GM18909 (cell line): ENCODE measurements at regions not wholly inside any gene's neighbourhood (a gene's known extent, or its start where the extent isn't known, plus 50 kb on each side); places are given as distances from the start of the nearest gene placed in this dataset.
"Not testable (repeated sequence)": the region's sequence is repeated elsewhere in the genome, so short reads cannot be mapped to it uniquely, and the experiment has no call there.

Experiments
- ATAC-seq: cut with Tn5 transposase; IDR thresholded peaks from one replicate; pipeline ENCODE4 v1.9.1; 2021; ENCODE audit warnings: mild to moderate bottlenecking; ENCODE audit not compliant: unreplicated experiment, poor library complexity

DNA sequence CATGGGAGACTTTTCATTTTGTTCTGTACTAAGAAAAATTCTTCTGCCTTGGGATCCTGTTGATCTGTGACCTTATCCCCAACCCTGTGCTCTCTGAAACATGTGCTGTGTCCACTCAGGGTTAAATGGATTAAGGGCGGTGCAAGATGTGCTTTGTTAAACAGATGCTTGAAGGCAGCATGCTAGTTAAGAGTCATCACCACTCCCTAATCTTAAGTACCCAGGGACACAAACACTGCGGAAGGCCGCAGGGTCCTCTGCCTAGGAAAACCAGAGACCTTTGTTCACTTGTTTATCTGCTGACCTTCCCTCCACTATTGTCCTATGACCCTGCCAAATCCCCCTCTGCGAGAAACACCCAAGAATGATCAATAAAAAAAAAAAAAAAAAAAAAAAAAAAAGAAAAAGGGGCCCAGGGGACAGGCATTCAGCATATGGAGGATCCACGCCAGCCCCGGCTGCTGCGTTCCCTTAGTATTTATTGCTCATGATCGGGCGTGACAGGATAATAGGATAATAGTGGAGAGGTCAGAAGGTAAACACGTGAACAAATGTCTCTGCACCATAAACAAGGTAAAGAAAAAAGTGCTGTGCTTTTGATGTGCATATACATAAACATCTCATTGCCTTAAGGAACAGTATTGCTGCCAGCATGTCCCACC lies 113.7 kb upstream of the ZNF92 start:
- not testable (repeated sequence) for ATAC-seq

DNA sequence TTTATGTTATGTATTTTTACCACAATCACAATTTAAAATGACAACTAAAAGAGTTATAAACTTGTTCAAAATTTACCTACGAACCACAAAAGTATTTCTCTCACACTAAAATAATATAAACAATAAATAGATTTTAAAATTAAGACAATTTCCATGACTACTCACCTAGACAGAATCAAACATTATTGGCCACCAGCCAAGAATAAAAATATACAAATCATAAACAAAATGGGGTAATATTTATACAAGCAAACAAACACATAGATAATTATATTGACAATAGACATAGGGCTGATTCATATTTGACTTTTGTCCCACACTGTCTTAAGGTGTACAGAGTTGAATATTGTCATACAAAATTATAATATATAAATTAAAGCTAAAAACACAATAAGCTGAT lies 119.6 kb upstream of the ZNF92 start:
- no peak for ATAC-seq

DNA sequence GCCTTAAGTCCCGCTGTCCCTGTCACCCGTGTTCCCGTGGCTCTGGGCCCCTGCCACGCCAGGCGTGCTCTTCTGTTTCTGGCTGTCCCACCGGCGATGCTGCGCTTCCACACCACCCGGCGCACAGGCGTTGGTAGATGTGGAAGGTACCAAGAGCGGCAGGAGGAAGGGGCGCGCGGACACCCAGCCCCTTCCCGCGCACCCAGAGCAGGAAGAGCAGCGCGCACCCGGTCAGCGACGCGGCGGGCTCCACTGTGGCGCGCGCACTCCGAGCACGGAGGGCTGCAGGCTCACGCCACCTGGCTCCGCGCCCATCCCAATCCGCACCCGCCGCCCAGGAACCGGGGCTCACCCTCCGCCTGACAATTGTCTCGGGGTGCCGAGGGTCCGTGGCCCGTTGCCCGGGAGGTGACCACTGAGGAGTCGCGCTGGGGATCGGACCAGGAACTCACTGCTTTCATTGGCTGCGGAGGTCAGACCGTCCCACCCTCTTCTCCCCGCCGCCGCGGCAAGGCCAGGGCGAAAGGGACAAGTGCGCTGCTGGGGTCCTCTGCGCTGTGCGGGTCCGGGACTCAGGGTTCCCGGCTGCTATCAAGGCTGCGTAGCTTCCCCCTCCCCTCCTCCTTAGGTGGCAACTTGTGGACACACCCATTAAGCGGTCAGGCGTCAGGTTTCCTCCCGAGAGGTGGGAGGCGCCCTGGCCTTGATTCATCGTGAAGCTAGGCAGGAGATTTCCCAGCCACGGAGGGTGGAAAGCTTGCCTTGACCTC lies 121.6 kb upstream of the ZNF92 start:
- peak; percentile 82 for ATAC-seq

DNA sequence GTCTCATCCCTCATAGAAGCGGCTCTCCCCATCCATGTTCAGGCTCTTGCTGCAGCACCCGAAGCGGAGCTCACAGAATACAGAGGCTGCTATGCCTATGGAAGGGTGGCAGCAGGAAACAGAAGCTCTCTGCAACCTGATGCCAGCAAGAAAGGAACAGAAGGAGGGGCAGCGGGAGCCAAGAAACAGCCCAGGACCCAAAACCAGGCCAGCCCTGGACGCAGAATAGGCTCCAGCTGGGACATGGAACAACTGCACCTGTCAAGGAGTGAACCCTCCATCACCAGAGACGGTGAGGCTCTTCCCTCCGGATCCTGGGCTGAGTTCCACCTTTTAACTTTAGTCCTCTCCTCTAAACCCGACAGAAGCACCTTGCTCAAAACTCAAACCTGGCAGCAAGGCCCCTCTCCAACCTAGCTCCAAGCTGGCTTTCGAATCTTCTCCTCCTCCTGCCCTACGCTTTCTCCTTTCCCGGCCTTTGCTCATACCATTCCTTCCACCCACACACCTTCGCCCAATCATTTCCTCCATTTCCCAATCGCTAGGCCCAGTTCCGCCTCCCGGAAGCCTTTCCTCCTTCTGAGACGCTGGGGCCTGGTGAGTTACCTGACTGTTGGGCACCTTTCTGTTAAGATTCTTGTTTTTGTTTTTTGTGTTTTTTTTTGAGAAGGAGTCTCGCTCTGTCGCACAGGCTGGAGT lies 122.8 kb upstream of the ZNF92 start:
- ATAC-seq, result no peak

DNA sequence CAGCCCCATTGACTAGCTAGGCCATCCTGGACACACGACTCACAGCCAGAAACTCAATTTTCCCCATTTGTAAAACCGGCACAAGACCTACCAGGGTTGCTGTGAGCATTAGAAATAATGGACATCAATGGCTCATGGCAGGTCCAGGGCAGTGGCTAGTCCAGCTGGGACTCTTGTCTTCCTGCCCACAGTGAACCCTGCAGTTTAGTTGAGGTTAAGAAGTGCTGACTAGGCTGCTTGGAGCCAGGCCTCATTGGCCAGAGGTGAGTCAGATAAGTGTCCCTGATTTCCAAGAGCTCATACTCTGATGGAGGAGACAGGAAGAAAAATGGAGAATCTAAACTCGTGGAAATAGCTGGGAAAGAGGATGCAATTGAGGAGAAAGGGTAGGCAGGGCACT lies 123.4 kb upstream of the ZNF92 start:
- ATAC-seq, result no peak

DNA sequence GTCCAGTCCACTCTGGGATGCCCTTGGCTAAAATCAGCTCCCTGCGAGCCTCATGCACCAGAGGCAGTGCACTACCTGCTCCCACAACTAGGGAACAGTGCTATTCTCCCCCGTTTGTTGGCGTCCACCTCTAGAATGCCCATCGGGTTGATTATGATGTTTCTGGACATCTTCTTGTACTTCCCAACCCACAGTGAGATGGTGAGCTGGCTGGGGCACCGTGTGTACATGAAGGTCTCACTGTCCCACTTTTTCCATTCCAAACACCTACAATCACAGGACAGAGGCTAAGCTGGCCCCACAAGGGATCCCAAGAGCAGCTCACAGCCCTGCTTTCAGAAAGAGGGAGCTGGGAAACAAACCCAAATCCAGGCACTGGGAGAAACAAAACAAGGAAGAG lies 126.2 kb upstream of the ZNF92 start:
- no peak for ATAC-seq

DNA sequence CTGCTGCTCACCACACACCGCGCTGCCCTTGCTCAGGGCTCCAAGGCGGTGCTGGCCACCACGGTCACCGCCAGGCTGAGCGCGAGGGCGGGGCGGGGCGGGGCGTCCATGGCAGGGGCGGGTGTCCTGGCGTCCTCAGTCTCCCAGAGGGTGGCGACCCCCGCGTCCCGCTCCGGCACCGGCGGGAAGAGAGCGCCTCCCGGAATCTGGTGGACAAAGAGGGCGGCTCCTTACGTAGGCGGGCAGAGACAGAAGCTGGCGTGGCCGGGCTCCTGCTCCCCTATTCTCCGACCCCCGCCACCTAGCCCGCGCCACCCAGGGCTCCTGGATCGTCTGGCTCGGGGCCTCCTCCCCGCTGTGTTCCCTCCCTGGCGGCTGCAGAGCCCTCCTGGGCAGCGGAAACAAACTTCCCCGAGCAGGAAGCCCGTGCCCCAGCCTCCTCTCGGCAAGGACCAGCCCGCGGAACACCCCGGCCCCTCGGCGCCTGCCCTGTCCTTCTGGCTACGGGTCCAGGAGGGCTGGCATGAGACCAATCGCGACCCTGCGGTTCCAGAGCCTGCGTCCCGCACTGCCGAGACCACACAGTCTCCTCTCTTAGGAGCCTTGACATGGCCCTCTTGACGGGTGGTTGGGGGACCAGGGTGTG lies 133.8 kb upstream of the ZNF92 start:
- no peak for ATAC-seq

DNA sequence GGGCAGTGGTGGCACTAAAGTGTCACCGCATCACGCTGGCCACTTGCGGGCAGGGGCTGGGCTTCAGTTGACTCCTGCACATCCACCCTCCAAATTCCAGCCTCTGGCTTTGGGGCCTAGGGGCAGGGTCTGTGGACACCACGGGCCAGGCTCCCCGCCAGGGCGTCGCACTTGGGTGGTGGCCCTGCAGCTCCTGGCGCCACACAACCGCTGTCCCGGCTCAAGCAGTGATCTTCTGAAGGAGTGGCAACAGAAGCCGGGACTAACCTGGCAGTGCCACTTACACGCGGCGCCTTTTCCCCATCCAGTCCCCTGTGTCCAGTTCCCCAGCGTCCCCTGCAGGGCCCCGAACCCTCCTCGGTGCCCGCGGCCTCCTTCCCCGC lies 134.3 kb upstream of the ZNF92 start:
- ATAC-seq, result no peak

DNA sequence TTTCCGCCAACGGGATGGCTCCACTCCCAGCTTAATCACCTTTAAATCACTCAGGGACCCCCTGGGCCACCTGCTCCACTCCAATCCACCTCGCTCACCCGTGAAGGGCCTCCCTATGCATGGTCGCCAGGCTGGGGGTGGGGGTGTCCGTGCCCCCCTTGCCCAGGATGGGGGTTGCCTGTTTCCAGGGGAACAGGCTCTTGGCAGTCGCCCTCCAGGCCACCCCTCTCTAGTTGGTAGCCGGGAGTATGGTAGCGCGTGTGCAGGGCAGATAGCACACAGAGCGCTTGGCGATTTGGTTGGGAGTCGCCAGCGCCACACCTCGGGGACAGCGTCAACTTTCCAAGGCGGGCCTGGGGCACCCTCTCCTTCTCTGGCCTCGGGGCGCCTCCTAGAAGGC lies 134.9 kb upstream of the ZNF92 start:
- no peak for ATAC-seq

DNA sequence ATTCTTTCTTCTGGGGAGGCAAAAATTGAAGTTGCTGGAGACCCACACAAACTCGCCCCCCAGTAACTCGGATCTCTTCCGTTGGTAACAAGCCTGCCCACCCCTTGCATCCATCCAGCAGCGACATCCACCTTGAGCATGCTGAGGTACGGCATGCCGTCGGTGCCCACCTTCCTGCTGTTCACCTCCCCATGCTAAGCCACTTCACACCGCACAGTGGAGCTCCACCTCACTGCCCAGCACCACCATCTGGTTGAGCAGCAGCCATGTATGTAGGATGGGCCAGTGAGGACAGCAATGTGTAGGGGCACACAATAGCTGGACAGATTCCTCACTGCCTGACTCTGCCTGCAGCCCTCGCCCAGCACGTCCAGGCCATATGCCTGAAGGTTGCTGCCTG lies 138.1 kb upstream of the ZNF92 start:
- no peak for ATAC-seq

DNA sequence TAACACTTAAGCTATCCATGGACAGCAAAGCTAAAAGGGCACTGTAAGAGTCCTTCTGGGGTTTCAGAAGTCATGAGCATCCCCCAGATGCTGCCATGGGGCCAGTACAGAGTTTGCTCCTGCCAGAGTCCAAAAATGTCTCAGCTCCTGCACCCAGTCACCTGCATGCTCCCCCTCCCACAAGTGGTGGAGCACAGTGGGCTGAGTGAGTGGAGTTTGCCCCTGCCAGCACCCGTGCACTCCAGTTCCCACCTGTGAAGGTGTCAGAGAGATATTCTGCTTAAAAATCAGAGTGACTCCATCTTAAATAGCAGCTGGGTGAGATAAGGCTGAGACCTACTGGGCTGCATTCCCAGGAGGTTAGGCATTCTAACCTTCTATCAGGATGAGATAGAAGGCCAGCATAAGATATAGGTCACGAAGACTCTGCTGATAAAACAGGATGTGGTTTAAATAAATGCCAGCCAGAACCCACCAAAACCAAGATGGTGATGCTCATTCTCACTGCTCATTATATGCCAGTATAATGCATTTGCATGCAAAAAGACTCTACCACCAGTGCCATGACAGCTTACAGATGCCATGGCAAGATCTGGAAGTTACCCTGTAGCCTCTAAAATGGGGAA lies 140.1 kb upstream of the ZNF92 start:
- no peak for ATAC-seq

DNA sequence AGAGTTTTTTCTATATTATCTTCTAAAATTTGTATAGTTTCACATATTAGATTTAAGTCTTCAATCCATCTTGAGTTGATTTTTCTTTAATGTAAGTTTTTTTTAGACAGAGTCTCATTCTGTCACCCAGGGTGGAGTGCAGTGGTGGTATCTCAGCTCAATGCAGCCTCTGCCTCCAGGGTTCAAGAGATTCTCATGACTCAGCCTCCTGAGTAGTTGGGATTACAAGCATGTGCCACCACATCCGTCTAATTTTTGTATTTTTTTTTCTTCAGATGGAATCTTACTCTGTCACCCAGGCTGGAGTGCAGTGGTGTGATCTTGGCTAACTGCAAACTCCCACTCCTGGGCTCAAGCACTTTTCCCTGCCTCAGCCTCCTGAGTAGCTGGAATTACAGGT lies 143.4 kb upstream of the ZNF92 start:
- no peak for ATAC-seq

DNA sequence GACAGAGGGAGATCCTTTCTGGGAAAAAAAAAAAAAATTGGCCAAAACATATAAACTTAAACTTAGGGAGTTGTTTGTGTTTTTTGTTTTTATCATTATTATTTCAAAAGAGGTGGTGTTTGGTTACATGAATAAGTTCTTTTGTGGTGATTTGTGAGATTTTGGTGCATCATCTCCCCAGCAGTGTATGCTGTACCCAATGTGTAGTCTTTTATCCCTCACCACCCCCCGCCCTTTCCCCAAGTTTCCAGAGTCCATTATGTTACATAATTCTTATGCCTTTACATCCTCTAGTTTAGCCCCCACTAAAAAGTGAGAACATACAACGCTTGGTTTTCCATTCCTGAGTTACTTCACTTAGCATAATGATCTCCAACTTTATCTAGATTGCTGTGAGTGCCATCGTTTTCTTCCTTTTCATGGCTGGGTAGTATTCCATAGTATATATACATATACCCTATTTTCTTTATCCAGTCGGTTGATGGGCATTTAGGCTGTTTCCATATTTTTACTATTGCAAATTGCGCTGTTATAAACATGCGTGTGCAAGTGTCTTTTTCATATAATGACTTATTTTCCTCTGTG lies 148.1 kb upstream of the ZNF92 start:
- no peak for ATAC-seq

DNA sequence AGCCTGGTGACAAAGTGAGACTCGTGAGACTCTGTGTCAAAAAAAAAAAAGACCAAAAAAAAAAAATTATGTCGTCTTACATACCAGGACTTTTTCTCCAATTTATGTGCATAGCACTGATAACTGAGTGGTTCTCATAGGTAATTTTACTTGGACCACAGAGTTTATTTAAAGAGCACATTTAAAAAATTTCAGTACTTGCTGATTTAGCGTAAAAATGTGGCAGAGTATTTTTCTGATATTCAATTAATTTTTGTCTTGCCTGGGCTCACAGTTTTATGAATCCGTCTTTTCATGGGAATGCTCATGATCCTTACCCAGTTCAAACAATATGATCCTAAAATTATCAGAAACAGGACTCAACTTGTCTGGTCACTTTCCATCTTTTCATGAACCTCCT lies 151.0 kb upstream of the ZNF92 start:
- ATAC-seq, result no peak

DNA sequence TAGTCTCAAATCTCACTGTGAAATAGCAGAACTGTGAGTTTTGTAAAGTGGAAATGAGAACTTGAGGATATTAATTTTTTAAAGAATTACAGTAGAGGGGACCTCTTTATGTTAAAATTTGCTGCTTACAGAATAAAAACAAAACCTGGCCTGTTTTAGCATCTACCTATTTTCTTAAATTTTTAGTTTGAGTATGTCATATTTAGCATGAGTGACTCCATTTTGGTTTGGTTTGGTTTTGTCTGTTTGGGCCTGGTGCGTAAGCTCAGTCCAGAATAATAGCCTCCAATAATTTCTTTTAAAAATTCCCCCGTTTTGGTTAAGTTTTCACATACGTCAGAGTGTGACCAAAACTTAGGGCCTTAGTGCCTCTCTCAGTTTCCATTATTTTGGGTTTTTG lies 152.0 kb upstream of the ZNF92 start:
- no peak for ATAC-seq

DNA sequence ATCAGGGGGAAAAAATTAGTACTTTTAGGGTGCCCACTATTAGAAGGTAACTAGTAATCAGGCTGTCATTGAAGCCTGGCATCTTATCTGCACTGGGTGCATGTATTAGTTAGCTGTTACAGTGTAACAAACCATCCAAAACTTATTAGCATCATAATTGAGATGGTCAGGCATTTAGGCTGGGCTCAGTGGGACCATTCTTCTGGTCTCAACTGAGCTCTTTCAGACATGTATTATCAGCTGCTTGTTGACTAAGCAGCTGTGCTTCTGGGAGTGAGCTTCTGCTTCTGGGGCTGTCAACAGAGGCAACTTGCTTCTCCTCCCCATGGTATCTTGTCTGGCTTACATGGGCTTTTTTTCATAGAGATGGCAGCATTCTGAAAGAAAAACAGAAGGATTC lies 154.0 kb upstream of the ZNF92 start:
- no peak for ATAC-seq

DNA sequence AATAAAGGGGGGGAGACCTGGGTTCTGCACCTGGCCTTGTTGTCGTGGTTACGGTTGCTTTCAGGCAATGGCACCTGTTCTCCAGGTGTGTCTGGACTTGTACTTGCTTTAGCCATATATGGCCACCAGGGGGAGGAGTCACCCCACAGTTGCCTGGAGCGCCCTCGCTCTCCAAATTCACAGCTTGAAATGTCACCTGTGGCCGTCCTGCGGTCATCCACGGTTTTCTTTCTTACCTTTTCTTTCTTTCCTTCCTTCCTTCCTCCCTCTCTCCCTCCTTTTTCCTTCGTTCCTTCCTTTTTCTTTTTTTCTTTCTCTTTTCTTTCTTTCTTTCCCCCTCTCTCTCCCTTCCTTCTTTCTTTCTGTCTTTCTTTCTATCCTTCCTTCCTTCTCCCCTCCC lies 157.2 kb upstream of the ZNF92 start:
- ATAC-seq, result no peak

DNA sequence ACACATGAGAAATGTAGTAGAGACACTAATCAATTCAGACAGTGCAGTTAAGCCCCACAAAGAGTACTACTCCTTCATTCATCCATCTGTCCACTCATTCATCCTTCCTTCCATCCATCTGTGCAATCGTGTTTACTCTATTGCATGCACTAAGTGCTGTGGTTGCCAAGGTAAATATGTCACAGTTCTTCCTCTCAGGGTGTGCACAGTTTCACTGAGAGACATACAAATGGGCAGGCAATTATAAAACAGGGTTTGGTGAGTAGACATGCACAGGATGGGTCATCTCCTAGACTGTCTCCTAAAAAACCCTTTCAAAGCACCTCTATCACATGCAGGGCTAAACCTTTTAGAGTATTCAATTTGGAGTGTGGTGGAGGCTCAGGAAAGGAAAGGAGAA lies 160.4 kb upstream of the ZNF92 start:
- ATAC-seq, result not testable (repeated sequence)

DNA sequence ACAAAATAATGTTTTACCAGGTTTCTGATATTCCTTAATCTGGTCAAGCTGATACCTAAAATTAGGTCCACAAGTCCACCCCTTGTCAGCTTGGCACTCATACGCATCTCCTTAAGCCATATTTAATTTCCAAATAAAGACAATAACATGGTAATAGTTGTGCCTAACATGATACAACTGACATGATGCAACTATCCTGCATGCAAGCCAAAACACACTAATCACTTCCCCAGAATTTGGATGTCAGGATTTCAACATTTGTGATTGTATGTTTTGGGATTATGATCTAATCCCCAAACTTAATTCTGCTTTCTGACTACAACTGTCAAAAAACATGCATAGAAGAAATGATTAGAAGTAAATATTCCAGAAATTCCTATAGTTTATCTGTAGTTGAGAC lies 174.4 kb upstream of the ZNF92 start:
- ATAC-seq, result not testable (repeated sequence)

DNA sequence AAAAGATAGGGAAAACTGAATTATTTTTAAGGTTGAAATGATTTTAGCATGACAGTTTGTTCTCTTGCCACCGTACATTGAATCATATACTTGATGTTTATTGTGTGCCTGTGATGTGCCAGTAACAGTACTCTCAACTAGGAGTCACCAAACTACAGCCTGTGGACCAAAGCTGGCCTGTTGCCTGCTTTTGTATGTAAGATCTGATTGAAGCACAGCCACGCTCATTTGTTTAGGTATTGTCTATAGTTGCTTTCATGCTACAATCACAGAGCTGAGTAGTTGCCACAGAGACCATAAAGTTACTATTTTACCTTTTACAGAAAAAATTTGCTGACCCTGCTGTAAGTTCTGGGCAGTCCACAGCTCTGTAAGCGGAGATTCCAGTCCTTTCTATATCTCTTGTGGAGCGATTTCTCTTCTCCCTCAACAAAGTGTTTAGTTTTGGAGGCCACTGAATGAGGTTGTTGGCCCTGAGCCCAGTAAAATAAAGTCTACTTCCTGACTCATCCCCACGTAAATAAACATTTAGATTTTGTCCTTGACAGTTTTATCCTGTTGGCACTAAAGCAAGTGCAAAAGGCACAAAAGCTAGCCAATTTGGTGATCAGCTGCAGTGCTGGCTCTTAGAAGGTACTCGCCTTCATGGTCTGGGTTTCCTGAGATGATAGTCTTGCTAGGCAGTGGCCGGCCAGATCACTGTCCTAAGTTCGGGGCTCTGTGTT lies 180.2 kb upstream of the ZNF92 start:
- ATAC-seq, result not testable (repeated sequence)
